K562 (cell line): ENCODE measurements at regions not wholly inside any gene's neighbourhood (a gene's known extent, or its start where the extent isn't known, plus 50 kb on each side); places are given as distances from the start of the nearest gene placed in this dataset.

Experiments
- ATAC-seq: fragments of 200-7000 bp; cut with Tn5 transposase; 3 replicates; pipeline ENCODE4 v1.9.1; 2020; ENCODE audit warnings: moderate library complexity
- BruUV-seq: library from RNA; stranded (reverse); fragments of 400-500 nt; replicated peaks from 2 replicates; lab custom pipeline; 2021; lab: Mats Ljungman, UMichigan
- CTCF ChIA-PET: fragments of 300-600 bp; formaldehyde crosslinking; extraction: SDS; loops from one replicate; lab custom pipeline; 2021; ENCODE audit warnings: low intra/inter-chr PET ratio; lab: Yijun Ruan, JAX
- POLR2A ChIA-PET: fragments of 300-600, 350-650 bp; sonication (Branson Sonifier 250); formaldehyde crosslinking; extraction: SDS; loops from one replicate; lab custom pipeline; 2021; ENCODE audit warnings: antibody characterized with exemption, inconsistent platforms; lab: Yijun Ruan, JAX
- DNase-seq, 4 experiments: peaks; one replicate each; pipeline versions ENCODE4 v3.0.0 to v3.0.0-alpha.2; 2011 to 2018; ENCODE audit warnings: low spot score in 3 of 4, mixed read lengths in 3 of 4; ENCODE audit errors: extremely low read depth in 1 of 4
- FAIRE-seq: peaks from 2 replicates; lab custom pipeline; 2011; peaks lifted over from hg19 to GRCh38; lab: Jason Lieb, UNC
- H2AFZ ChIP-seq: 2 replicates; pipeline ENCODE4 v1.6.0; 2011; ENCODE audit warnings: low read depth, low read length, control low read depth, inconsistent platforms
- H3K27ac ChIP-seq: fragments of 200-600 bp; 3 replicates; pipeline ENCODE4 v1.8.0; 2011; ENCODE audit warnings: low read depth, mild to moderate bottlenecking, control low read depth, inconsistent platforms, low read length, moderate library complexity, mixed read lengths; ENCODE audit errors: extremely low read depth
- H3K27me3 ChIP-seq, 2 experiments: fragments of 300-600 bp in 1 of 2; 2 replicates in 1 of 2; 3 replicates in 1 of 2; pipeline versions ENCODE4 v1.6.0 to v1.8.0; 2011; ENCODE audit warnings: inconsistent platforms in 2 of 2, low read length in 2 of 2, mild to moderate bottlenecking in 1 of 2, mixed read lengths in 1 of 2, moderate library complexity in 1 of 2; ENCODE audit not compliant: control insufficient read depth in 2 of 2, insufficient read depth in 2 of 2
- H3K36me3 ChIP-seq: fragments of 300-600 bp; 3 replicates; pipeline ENCODE4 v1.8.0; 2011; ENCODE audit warnings: mild to moderate bottlenecking, low read length, inconsistent platforms; ENCODE audit not compliant: control insufficient read depth, insufficient read depth
- H3K4me1 ChIP-seq, 2 experiments: fragments of 200-600 bp in 1 of 2; replicated peaks in 1 of 2; 2 replicates in 1 of 2; 3 replicates in 1 of 2; pipeline versions ENCODE4 v1.5.1 to v1.8.0; 2011; ENCODE audit warnings: inconsistent platforms in 2 of 2, low read length in 2 of 2, mild to moderate bottlenecking in 1 of 2, mixed read lengths in 1 of 2, moderate library complexity in 1 of 2; ENCODE audit not compliant: control insufficient read depth in 2 of 2, insufficient read depth in 2 of 2
- H3K4me2 ChIP-seq: 2 replicates; pipeline ENCODE4 v1.6.1; 2011; ENCODE audit warnings: low read length, control low read depth, inconsistent platforms, mixed read lengths; ENCODE audit not compliant: insufficient read depth
- H3K4me3 ChIP-seq: fragments of 200-600 bp; sonication (generic), shearing (Covaris generic); 2 replicates; pipeline ENCODE4 v1.5.1; 2016; ENCODE audit warnings: control low read depth, inconsistent platforms
- H3K79me2 ChIP-seq: fragments of 200-600 bp; 3 replicates; pipeline ENCODE4 v1.8.0; 2011; ENCODE audit warnings: low read length, inconsistent platforms; ENCODE audit not compliant: control insufficient read depth, insufficient read depth
- H3K9ac ChIP-seq, 2 experiments: 2 replicates each; pipeline versions ENCODE4 v1.6.0 to v1.6.1; 2011; ENCODE audit warnings: low read depth in 2 of 2, low read length in 2 of 2, control low read depth in 1 of 2, inconsistent platforms in 1 of 2, mild to moderate bottlenecking in 1 of 2, mixed read lengths in 1 of 2; ENCODE audit not compliant: insufficient read depth in 1 of 2
- H3K9me1 ChIP-seq: one replicate; pipeline ENCODE4 v1.6.0; 2011; ENCODE audit warnings: inconsistent platforms, mild to moderate bottlenecking, low read length, moderate library complexity; ENCODE audit not compliant: control insufficient read depth, insufficient read depth
- H3K9me3 ChIP-seq: replicated peaks from 2 replicates; pipeline ENCODE4 v1.5.1; 2011; ENCODE audit warnings: low read depth, low read length, inconsistent platforms; ENCODE audit not compliant: control insufficient read depth, insufficient read depth
- H4K20me1 ChIP-seq: replicated peaks from 2 replicates; pipeline ENCODE4 v1.6.1; 2011; ENCODE audit warnings: low read length, inconsistent platforms, mixed read lengths; ENCODE audit not compliant: control insufficient read depth, insufficient read depth
- CBFA2T2 ChIP-seq: fragments of 450-650 bp; conservative IDR thresholded peaks from 2 replicates; pipeline ENCODE4 v1.6.1; 2017; ENCODE audit warnings: mild to moderate bottlenecking
- CHD2 ChIP-seq: IDR thresholded peaks from 2 replicates; pipeline ENCODE4 v1.6.1; 2011; ENCODE audit warnings: low read depth, low read length
- NR2C2 ChIP-seq, 2 experiments: fragments of 200-800 bp in 1 of 2; sonication (Bioruptor generic) in 1 of 2; sonication (generic) in 1 of 2; formaldehyde crosslinking in 1 of 2; IDR thresholded peaks; 2 replicates each; pipeline versions ENCODE4 v1.6.1 to v1.8.0; 2016 to 2022; ENCODE audit warnings: mild to moderate bottlenecking in 1 of 2, missing compliant biosample characterization in 1 of 2, missing genetic modification characterization in 1 of 2, missing genetic modification reagents in 1 of 2
- OTX1 ChIP-seq: fragments of 450-650 bp; formaldehyde crosslinking; IDR thresholded peaks from 2 replicates; pipeline ENCODE4 v1.4.0; 2022; ENCODE audit warnings: mild to moderate bottlenecking
- PML ChIP-seq: IDR thresholded peaks from 2 replicates; pipeline ENCODE4 v1.6.1; 2012; ENCODE audit warnings: low read length, inconsistent platforms
- PRMT5 ChIP-seq: sonication (generic); formaldehyde crosslinking; IDR thresholded peaks from 2 replicates; pipeline ENCODE4 v1.5.0; 2020; ENCODE audit warnings: missing genetic modification reagents
- SIRT6 ChIP-seq: IDR thresholded peaks from one replicate; pipeline ENCODE4 v1.6.1; 2012; ENCODE audit warnings: low read depth, mild to moderate bottlenecking, control low read depth, inconsistent platforms, low read length, moderate library complexity
- TAF1 ChIP-seq: IDR thresholded peaks from 2 replicates; pipeline ENCODE4 v1.6.1; 2011; ENCODE audit warnings: mild to moderate bottlenecking, low read length, moderate library complexity; ENCODE audit not compliant: insufficient read depth, control insufficient read depth, severe bottlenecking; ENCODE audit errors: extremely low read depth
- ZBTB17 ChIP-seq: fragments of 450-650 bp; formaldehyde crosslinking; IDR thresholded peaks from 2 replicates; pipeline ENCODE4 v1.4.0; 2020; ENCODE audit warnings: mild to moderate bottlenecking
- ZKSCAN3 ChIP-seq: fragments of 250-450 bp; sonication (Bioruptor Pico); IDR thresholded peaks from 2 replicates; pipeline ENCODE4 v1.4.0; 2020
- ZNF12 ChIP-seq: sonication (generic); formaldehyde crosslinking; IDR thresholded peaks from 2 replicates; pipeline ENCODE4 v1.4.0; 2020; ENCODE audit warnings: mild to moderate bottlenecking, missing genetic modification reagents
- ZNF76 ChIP-seq: fragments of 250-450 bp; sonication (Bioruptor Pico); IDR thresholded peaks from 2 replicates; pipeline ENCODE4 v1.4.0; 2020; ENCODE audit warnings: mild to moderate bottlenecking, moderate library complexity, borderline replicate concordance
- WGBS: fragments of 100-300 bp; shearing (Covaris generic); methylation state at CpG from one replicate; pipeline ENCODE4 v1.1.6; 2016; ENCODE audit warnings: low coverage, mixed read lengths; ENCODE audit not compliant: insufficient coverage; ENCODE audit errors: missing lambda C conversion rate; 5-methylcytosine and 5-hydroxymethylcytosine counted together
- in situ Hi-C: fragments of 300-500 bp; cut with MboI; formaldehyde crosslinking; loops from 4 replicates; pipeline ENCODE4 v1.15.0; 2018; ENCODE audit warnings: inconsistent platforms, mixed read lengths
- intact Hi-C: fragments of 100-400 bp; cut with micrococcal nuclease; formaldehyde crosslinking; loops from 2 replicates; pipeline ENCODE4 v1.14.2; 2022
- TF ChIP-seq, protein P1 (sequence below): fragments of 250-450 bp; sonication (Bioruptor Pico); IDR thresholded peaks from 2 replicates; pipeline ENCODE4 v1.5.0; 2021
- TF ChIP-seq, protein P2 (sequence below): fragments of 250-450 bp; sonication (Bioruptor Pico); IDR thresholded peaks from 2 replicates; pipeline ENCODE4 v1.9.0; 2021; ENCODE audit warnings: mild to moderate bottlenecking, inconsistent platforms
- TF ChIP-seq, protein P3 (sequence below): fragments of 450-650 bp; IDR thresholded peaks from 2 replicates; pipeline ENCODE4 v1.6.1; 2014; ENCODE audit warnings: low read depth, mild to moderate bottlenecking, moderate library complexity, borderline replicate concordance
- TF ChIP-seq, protein P4 (sequence below): fragments of 450-650 bp; IDR thresholded peaks from 2 replicates; pipeline ENCODE4 v1.6.1; 2016; ENCODE audit warnings: mild to moderate bottlenecking

DNA sequence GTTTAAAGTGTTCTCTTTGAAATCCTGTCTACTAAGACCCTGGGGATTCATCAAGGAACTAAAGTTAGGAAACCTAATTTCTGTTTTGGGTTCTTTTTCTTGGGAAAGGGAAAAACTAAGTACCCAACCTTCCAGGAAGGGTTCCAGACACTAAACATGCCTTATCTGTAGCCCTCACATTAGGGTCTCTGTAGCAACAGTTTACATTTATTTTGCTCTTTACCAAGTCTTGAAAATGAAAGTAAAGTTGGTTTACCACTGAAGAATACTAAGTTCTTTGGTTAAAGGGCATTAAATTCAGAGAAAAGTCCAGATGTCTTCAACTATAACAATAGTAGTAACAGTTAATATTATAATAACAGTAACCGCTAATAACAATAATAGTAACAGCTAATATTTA lies 207.5 kb upstream of the CDKN3 start:
- no peak overlapping the region for H3K27ac ChIP-seq
- no peak overlapping the region for H3K4me2 ChIP-seq
- H3K4me3 ChIP-seq = no peak overlapping the region
- H3K9me3 ChIP-seq = no peaks in the 10 kb centered on the region
- in situ Hi-C loops (no loop called here), intact Hi-C loops (no loop called here)
- ChIA-PET CTCF (no interaction called here), POLR2A (no interaction called here)
- FAIRE-seq (no peak), DNase-seq (no peak), ATAC-seq (no peak)
- H2AFZ ChIP-seq = no peak overlapping the region
- H3K36me3 ChIP-seq = no peaks in the 10 kb centered on the region
- no peaks in the 10 kb centered on the region for H3K79me2 ChIP-seq
- H3K4me1 ChIP-seq = no peaks in the 10 kb centered on the region
- H4K20me1 ChIP-seq = no peaks in the 10 kb centered on the region
- H3K9ac ChIP-seq = no peak overlapping the region
- no peaks in the 10 kb centered on the region for H3K27me3 ChIP-seq
- 44% methylated on average over 1 of the region's 1 CpG for WGBS
- no peaks in the 10 kb centered on the region for H3K9me1 ChIP-seq
- BruUV-seq = no TSS peak
- TF ChIP-seq OTX1 (CRISPR knock-in tag) = no peak
- TF ChIP-seq, protein P1, sequence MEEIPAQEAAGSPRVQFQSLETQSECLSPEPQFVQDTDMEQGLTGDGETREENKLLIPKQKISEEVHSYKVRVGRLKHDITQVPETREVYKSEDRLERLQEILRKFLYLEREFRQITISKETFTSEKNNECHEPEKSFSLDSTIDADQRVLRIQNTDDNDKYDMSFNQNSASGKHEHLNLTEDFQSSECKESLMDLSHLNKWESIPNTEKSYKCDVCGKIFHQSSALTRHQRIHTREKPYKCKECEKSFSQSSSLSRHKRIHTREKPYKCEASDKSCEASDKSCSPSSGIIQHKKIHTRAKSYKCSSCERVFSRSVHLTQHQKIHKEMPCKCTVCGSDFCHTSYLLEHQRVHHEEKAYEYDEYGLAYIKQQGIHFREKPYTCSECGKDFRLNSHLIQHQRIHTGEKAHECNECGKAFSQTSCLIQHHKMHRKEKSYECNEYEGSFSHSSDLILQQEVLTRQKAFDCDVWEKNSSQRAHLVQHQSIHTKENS (CRISPR knock-in tag) = no peak
- TF ChIP-seq CHD2 = no peak
- TF ChIP-seq TAF1 = no peak
- TF ChIP-seq, protein P2, sequence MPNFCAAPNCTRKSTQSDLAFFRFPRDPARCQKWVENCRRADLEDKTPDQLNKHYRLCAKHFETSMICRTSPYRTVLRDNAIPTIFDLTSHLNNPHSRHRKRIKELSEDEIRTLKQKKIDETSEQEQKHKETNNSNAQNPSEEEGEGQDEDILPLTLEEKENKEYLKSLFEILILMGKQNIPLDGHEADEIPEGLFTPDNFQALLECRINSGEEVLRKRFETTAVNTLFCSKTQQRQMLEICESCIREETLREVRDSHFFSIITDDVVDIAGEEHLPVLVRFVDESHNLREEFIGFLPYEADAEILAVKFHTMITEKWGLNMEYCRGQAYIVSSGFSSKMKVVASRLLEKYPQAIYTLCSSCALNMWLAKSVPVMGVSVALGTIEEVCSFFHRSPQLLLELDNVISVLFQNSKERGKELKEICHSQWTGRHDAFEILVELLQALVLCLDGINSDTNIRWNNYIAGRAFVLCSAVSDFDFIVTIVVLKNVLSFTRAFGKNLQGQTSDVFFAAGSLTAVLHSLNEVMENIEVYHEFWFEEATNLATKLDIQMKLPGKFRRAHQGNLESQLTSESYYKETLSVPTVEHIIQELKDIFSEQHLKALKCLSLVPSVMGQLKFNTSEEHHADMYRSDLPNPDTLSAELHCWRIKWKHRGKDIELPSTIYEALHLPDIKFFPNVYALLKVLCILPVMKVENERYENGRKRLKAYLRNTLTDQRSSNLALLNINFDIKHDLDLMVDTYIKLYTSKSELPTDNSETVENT (CRISPR knock-in tag) = no peak
- TF ChIP-seq, protein P3, sequence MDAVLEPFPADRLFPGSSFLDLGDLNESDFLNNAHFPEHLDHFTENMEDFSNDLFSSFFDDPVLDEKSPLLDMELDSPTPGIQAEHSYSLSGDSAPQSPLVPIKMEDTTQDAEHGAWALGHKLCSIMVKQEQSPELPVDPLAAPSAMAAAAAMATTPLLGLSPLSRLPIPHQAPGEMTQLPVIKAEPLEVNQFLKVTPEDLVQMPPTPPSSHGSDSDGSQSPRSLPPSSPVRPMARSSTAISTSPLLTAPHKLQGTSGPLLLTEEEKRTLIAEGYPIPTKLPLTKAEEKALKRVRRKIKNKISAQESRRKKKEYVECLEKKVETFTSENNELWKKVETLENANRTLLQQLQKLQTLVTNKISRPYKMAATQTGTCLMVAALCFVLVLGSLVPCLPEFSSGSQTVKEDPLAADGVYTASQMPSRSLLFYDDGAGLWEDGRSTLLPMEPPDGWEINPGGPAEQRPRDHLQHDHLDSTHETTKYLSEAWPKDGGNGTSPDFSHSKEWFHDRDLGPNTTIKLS = no peak
- no peak for TF ChIP-seq ZKSCAN3 (CRISPR knock-in tag)
- no peak for TF ChIP-seq ZBTB17
- TF ChIP-seq ZNF76 (CRISPR knock-in tag) = no peak
- no peak for TF ChIP-seq PML
- TF ChIP-seq, protein P4, sequence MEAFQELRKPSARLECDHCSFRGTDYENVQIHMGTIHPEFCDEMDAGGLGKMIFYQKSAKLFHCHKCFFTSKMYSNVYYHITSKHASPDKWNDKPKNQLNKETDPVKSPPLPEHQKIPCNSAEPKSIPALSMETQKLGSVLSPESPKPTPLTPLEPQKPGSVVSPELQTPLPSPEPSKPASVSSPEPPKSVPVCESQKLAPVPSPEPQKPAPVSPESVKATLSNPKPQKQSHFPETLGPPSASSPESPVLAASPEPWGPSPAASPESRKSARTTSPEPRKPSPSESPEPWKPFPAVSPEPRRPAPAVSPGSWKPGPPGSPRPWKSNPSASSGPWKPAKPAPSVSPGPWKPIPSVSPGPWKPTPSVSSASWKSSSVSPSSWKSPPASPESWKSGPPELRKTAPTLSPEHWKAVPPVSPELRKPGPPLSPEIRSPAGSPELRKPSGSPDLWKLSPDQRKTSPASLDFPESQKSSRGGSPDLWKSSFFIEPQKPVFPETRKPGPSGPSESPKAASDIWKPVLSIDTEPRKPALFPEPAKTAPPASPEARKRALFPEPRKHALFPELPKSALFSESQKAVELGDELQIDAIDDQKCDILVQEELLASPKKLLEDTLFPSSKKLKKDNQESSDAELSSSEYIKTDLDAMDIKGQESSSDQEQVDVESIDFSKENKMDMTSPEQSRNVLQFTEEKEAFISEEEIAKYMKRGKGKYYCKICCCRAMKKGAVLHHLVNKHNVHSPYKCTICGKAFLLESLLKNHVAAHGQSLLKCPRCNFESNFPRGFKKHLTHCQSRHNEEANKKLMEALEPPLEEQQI = no peak
- no peak for TF ChIP-seq PRMT5 (CRISPR knock-in tag)
- no peak for TF ChIP-seq ZNF12
- TF ChIP-seq SIRT6 = no peak
- no peak for TF ChIP-seq NR2C2 (CRISPR knock-in tag; IDR thresholded peaks at IDR 0.05)
- TF ChIP-seq NR2C2 (tag; IDR thresholded peaks at IDR 0.05) = no peak
- no peak for TF ChIP-seq CBFA2T2
